Peyer's patch (tissue), 4 donors: ENCODE measurements at regions not wholly inside any gene's neighbourhood (a gene's known extent, or its start where the extent isn't known, plus 50 kb on each side); places are given as distances from the start of the nearest gene placed in this dataset.

Experiments used
- CTCF ChIP-seq, 6 experiments: fragments of 450-650 bp in 4 of 6; fragments of 200-600 bp in 2 of 6; sonication (generic) in 1 of 6; IDR thresholded peaks; one replicate each; pipeline ENCODE4 v1.5.1; 2017 to 2019; ENCODE audit warnings: antibody characterized with exemption in 6 of 6, mild to moderate bottlenecking in 3 of 6, moderate library complexity in 1 of 6
- POLR2A ChIP-seq, 2 donors: fragments of 450-650 bp; IDR thresholded peaks; one replicate each; pipeline ENCODE4 v1.5.1; 2017; ENCODE audit warnings: antibody characterized with exemption in 2 of 2, mild to moderate bottlenecking in 2 of 2, moderate library complexity in 2 of 2

- TF ChIP-seq CTCF (IDR thresholded peaks at IDR 0.05) (no peak), POLR2A (IDR thresholded peaks at IDR 0.05) (no peak)
Measured at GRCh38 chr18:72638376-72638775, 94.2 kb upstream of the CBLN2 start.
